BE2C (cell line): ENCODE measurements at regions not wholly inside any gene's neighbourhood (a gene's known extent, or its start where the extent isn't known, plus 50 kb on each side); places are given as distances from the start of the nearest gene placed in this dataset.

Experiments used
- DNase-seq: peaks from one replicate; pipeline ENCODE4 v3.0.0-alpha.2; 2020
- H3K27me3 ChIP-seq: fragments of 250-450 bp; sonication (Bioruptor Pico); 2 replicates; pipeline ENCODE4 v1.5.1; 2020; ENCODE audit warnings: mild to moderate bottlenecking
- H3K36me3 ChIP-seq: fragments of 250-450 bp; sonication (Bioruptor Pico); 2 replicates; pipeline ENCODE4 v1.5.1; 2020; ENCODE audit warnings: mild to moderate bottlenecking
- H3K4me1 ChIP-seq: fragments of 250-450 bp; sonication (Bioruptor Pico); 2 replicates; pipeline ENCODE4 v1.5.1; 2020
- H3K4me3 ChIP-seq: 2 replicates; pipeline ENCODE4 v1.5.1; 2011; ENCODE audit warnings: low read depth, low read length
- H3K9me3 ChIP-seq: fragments of 250-450 bp; sonication (Bioruptor Pico); 2 replicates; pipeline ENCODE4 v1.5.1; 2020
- TF ChIP-seq, protein P1 (sequence below): IDR thresholded peaks from 2 replicates; pipeline ENCODE4 v1.5.1; 2012; ENCODE audit warnings: mild to moderate bottlenecking, low read depth, low read length

- DNase-seq = no peak
- no peaks in the 10 kb centered on the region for H3K27me3 ChIP-seq
- no peaks in the 10 kb centered on the region for H3K9me3 ChIP-seq
- no peaks in the 10 kb centered on the region for H3K4me1 ChIP-seq
- no peaks in the 10 kb centered on the region for H3K36me3 ChIP-seq
- TF ChIP-seq, protein P1, sequence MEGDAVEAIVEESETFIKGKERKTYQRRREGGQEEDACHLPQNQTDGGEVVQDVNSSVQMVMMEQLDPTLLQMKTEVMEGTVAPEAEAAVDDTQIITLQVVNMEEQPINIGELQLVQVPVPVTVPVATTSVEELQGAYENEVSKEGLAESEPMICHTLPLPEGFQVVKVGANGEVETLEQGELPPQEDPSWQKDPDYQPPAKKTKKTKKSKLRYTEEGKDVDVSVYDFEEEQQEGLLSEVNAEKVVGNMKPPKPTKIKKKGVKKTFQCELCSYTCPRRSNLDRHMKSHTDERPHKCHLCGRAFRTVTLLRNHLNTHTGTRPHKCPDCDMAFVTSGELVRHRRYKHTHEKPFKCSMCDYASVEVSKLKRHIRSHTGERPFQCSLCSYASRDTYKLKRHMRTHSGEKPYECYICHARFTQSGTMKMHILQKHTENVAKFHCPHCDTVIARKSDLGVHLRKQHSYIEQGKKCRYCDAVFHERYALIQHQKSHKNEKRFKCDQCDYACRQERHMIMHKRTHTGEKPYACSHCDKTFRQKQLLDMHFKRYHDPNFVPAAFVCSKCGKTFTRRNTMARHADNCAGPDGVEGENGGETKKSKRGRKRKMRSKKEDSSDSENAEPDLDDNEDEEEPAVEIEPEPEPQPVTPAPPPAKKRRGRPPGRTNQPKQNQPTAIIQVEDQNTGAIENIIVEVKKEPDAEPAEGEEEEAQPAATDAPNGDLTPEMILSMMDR = no peak
- no peak overlapping the region for H3K4me3 ChIP-seq
Measured at GRCh38 chr14:85359505-85359904, 170.4 kb upstream of the FLRT2 start.

- no peak overlapping the region for H3K4me3 ChIP-seq
- TF ChIP-seq, protein P1 = no peak
- no peaks in the 10 kb centered on the region for H3K4me1 ChIP-seq
- H3K36me3 ChIP-seq = no peaks in the 10 kb centered on the region
- no peaks in the 10 kb centered on the region for H3K27me3 ChIP-seq
- no peak for DNase-seq
- no peaks in the 10 kb centered on the region for H3K9me3 ChIP-seq
Measured at GRCh38 chr14:85363358-85363757, 166.6 kb upstream of the FLRT2 start.

DNA sequence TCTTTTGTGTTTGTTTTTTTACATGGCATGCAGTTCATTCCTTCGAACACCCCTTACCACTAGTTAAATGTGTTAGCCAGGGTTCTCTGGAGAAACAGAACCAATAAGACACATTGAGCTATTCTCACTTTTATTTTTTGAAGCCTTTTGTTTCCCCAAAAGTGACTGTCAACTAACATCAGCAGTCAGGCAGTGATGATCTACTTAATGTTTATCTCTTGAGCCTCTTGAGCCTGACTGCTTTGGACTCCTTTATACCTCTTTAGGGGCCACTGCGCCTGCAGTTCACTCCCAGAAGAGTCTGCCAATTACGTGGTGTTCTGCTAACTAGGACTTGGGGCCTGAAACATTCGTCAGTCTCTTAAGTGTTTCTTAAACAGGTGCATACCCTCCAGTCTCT, 163.7 kb upstream of the FLRT2 start:
- Histone ChIP-seq H3K36me3 (no peaks in the 10 kb centered on the region), H3K4me1 (no peaks in the 10 kb centered on the region), H3K9me3 (no peaks in the 10 kb centered on the region), H3K27me3 (no peaks in the 10 kb centered on the region), H3K4me3 (no peak overlapping the region)
- no peak for DNase-seq
- TF ChIP-seq, protein P1 = no peak

GRCh38 chr14:85380881-85381280, 149.1 kb upstream of the FLRT2 start:
- Histone ChIP-seq H3K27me3 (no peaks in the 10 kb centered on the region), H3K4me3 (no peak overlapping the region), H3K4me1 (no peaks in the 10 kb centered on the region), H3K9me3 (no peaks in the 10 kb centered on the region), H3K36me3 (no peaks in the 10 kb centered on the region)
- DNase-seq = no peak
- TF ChIP-seq, protein P1 = no peak

DNA sequence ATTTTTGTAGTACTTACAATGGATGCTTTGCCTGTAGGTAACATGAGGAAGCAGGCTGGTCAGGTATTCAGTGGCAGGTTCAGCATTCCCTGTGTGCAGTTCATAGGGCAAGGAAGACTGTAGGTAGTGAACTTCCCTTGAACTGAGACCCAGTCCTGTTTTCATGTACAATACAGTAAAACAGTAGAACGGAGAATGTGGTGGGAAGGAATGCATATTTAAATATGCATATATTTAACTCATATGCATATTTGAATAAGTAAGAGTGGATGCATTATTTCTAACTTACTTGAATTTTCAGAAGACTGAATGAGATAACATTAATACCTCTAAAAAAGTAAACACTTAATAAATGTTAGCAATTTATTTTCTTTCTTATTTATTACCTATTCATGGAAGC, 147.6 kb upstream of the FLRT2 start:
- Histone ChIP-seq H3K4me3 (no peak overlapping the region), H3K4me1 (no peaks in the 10 kb centered on the region)

DNA sequence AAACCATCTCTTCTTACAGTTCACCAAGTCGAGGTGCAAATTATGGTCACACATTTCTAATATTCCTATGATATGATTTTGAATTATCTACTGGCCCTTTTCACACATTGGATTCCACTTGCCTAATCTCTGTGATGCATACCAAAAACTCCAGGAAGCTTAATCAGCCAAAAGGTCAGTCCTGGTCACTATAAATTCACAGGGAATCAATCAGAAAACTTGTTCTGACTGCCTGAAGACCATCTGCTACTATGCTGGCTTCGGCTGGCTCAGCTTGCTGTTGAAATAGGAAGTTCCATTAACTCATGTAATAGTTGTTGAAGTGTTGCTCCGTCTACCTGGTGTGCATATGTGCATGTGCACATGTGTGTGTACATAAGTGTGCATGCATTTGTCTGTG, 142.8 kb upstream of the FLRT2 start:
- no peaks in the 10 kb centered on the region for H3K9me3 ChIP-seq
- H3K4me1 ChIP-seq = no peaks in the 10 kb centered on the region
- H3K36me3 ChIP-seq = no peaks in the 10 kb centered on the region
- no peak overlapping the region for H3K4me3 ChIP-seq
- TF ChIP-seq, protein P1 = no peak
- no peak for DNase-seq
- no peaks in the 10 kb centered on the region for H3K27me3 ChIP-seq

More for the DNA sequence above, 147.6 kb upstream of the FLRT2 start:
- Histone ChIP-seq H3K9me3 (no peaks in the 10 kb centered on the region), H3K36me3 (no peaks in the 10 kb centered on the region), H3K27me3 (no peaks in the 10 kb centered on the region)
- no peak for DNase-seq
- TF ChIP-seq, protein P1 = no peak
